ENCODE measurements at regions not wholly inside any gene's neighbourhood (a gene's known extent, or its start where the extent isn't known, plus 50 kb on each side); places are given as distances from the start of the nearest gene placed in this dataset.

DNA sequence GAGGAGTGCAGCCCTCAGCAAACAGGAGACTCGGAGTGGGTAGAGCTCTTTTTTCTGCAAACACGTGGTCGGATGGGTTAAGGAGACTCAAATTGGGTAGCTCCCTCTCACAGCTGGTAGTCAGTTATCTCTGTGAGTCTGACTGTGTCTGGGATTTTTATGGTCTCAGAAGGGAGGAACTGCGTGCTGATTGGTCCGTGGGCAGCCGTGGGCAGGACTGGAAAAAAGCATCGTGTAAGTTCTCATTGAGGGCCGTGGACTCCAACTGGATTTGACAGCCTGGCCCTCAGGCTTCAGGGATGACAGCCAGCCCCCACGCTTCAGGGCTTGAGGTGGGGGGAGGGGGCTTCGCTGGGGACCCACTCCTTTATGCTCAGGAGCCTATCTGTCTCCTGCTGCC, 463.9 kb downstream of the EPHA3 start:
- TF ChIP-seq, protein P1, sequence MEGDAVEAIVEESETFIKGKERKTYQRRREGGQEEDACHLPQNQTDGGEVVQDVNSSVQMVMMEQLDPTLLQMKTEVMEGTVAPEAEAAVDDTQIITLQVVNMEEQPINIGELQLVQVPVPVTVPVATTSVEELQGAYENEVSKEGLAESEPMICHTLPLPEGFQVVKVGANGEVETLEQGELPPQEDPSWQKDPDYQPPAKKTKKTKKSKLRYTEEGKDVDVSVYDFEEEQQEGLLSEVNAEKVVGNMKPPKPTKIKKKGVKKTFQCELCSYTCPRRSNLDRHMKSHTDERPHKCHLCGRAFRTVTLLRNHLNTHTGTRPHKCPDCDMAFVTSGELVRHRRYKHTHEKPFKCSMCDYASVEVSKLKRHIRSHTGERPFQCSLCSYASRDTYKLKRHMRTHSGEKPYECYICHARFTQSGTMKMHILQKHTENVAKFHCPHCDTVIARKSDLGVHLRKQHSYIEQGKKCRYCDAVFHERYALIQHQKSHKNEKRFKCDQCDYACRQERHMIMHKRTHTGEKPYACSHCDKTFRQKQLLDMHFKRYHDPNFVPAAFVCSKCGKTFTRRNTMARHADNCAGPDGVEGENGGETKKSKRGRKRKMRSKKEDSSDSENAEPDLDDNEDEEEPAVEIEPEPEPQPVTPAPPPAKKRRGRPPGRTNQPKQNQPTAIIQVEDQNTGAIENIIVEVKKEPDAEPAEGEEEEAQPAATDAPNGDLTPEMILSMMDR (IDR thresholded peaks at IDR 0.05; ENCODE audit: low read depth, low read length): no peak
- H3K4me1 ChIP-seq: no peaks in the 10 kb centered on the region
- no peaks in the 10 kb centered on the region for H3K9me3 ChIP-seq
- no peaks in the 10 kb centered on the region for H3K36me3 ChIP-seq
- H3K27me3 ChIP-seq: no peaks in the 10 kb centered on the region
- H3K4me3 ChIP-seq (ENCODE audit: low read depth, low read length): no peak overlapping the region
- no peak for DNase-seq

DNA sequence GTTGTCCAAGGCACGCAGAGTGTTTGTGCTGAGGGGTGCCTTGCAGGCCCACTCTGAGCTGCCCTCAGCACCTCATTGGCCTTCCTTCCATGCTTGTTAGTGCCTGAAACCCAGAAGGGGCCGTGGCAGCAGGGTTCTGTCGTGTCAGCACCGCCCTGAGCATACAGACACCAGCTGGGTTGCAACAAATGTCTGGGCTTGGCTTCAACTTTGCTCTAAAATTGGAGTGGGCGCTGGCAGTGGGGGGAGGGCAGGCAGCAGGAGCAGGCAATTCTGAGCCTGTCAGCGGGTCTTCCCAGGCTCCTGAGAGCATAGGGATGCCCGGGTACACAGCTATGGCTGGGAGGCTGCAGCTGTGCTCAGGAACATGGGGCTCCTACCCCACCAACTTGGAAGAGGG, 464.3 kb downstream of the EPHA3 start:
- no peak for DNase-seq
- Histone ChIP-seq H3K36me3 (no peaks in the 10 kb centered on the region), H3K27me3 (no peaks in the 10 kb centered on the region), H3K4me3 (ENCODE audit: low read depth, low read length) (no peak overlapping the region), H3K4me1 (no peaks in the 10 kb centered on the region), H3K9me3 (no peaks in the 10 kb centered on the region)
- TF ChIP-seq, protein P1 (IDR thresholded peaks at IDR 0.05; ENCODE audit: low read depth, low read length): no peak

DNA sequence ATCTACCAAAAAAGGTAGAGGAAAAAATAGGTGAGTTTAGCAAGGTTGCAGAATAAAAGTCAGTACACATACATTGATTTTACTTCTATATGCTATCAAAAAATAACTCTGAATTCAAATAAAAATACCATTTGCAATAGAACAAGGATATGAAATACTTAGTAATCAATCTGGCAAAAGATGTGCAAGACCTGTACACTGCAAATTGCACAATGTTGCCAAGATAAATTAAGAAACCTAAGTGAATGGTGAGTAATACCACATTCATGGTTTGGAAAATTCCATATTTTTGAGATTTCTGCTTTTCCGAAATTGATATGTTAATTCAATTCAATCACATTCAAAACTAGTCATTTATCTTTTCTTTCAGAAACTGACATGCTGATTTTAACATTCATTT, 464.8 kb downstream of the EPHA3 start:
- DNase-seq: no peak
- Histone ChIP-seq H3K4me3 (ENCODE audit: low read depth, low read length) (no peak overlapping the region), H3K36me3 (no peaks in the 10 kb centered on the region), H3K27me3 (no peaks in the 10 kb centered on the region), H3K9me3 (no peaks in the 10 kb centered on the region), H3K4me1 (no peaks in the 10 kb centered on the region)
- TF ChIP-seq, protein P1 (IDR thresholded peaks at IDR 0.05; ENCODE audit: low read depth, low read length): no peak

DNA sequence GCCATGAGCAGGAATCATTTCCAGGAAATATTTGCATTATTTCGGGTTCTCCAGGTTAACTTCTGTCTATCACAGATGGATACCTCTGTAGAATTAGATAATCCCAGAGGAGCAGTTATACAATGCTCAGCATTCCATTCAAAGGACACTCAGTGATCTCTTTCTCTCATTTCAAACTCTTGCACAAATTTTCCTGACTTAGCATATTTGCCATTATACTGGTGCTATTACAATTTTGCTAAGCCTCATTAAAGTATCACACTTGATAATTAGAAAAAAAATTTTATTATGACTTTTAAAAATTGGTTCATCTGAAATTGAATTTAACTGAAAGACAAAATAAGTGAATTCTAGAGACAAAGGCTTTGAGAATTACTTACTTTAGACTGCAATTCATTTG, 469.0 kb downstream of the EPHA3 start:
- Histone ChIP-seq H3K36me3 (no peaks in the 10 kb centered on the region), H3K9me3 (no peaks in the 10 kb centered on the region), H3K4me3 (ENCODE audit: low read depth, low read length) (no peak overlapping the region), H3K27me3 (no peaks in the 10 kb centered on the region), H3K4me1 (no peaks in the 10 kb centered on the region)
- no peak for DNase-seq
- TF ChIP-seq, protein P1 (IDR thresholded peaks at IDR 0.05; ENCODE audit: low read depth, low read length): no peak

DNA sequence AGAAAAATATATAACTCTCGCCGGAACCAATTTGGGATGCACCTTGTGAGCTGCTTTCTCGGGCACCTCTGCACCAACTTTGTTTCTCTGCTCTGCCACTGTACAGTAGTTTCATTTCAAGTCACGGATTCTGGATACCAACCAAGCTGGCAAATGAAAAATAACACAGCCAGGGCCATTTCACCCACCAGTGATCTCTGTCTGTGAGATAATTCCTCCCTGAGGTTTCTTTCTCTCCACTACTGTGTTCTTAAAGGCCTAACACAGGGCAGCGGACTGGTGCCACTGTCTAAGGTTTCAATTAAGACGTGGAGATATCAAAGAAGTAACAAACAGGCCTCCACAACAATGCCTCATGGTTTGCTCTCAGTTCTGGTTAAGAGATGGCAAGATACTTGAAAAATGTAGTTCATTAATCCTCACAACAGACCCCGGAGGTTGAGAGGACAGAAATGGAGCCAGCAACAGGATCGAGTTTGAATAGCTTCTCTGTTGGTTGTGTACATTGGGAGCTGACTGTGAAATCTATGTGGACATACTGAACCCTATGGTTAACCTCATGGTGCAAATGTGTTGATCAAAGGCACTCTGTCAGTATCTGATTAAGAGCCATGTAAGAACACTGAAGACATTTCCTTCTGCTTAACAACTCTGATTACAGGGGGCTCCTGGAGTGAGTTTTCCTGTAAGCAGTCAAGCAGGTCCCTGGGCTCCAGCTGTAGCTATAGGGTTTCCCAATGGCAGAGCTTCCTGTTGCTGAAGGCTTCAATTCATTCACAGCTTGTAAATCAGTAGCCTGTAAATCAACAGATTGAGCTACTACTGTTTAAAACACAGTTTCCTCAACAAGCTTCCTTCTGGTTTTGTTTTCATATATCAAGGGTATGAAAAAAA, 470.5 kb downstream of the EPHA3 start:
- Histone ChIP-seq H3K4me3 (ENCODE audit: low read depth, low read length) (no peak overlapping the region), H3K27me3 (no peaks in the 10 kb centered on the region), H3K4me1 (no peaks in the 10 kb centered on the region), H3K9me3 (no peaks in the 10 kb centered on the region), H3K36me3 (no peaks in the 10 kb centered on the region)
- DNase-seq: no peak
- TF ChIP-seq, protein P1 (IDR thresholded peaks at IDR 0.05; ENCODE audit: low read depth, low read length): no peak

DNA sequence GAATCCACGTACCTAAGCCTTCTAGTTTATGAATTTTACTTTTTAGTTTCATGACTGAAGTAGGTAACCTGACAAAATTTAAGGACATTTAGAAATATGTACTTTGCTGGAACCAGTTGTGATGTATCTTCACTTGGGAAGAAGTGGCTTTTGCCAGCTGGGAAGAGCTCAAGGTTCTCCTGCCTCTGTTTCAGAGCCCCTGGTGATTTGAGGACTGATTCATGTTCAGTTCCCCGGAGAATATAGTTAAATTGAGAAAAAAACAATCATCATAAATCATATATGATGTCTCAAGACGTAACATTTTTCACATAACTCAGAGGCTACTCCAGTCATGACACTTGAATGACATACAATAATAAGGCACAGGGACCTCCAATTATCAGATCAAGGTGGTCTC, 473.4 kb downstream of the EPHA3 start:
- H3K4me1 ChIP-seq: no peaks in the 10 kb centered on the region
- H3K9me3 ChIP-seq: no peaks in the 10 kb centered on the region
- TF ChIP-seq, protein P1 (IDR thresholded peaks at IDR 0.05; ENCODE audit: low read depth, low read length): no peak
- H3K4me3 ChIP-seq (ENCODE audit: low read depth, low read length): no peak overlapping the region
- no peaks in the 10 kb centered on the region for H3K27me3 ChIP-seq
- H3K36me3 ChIP-seq: no peaks in the 10 kb centered on the region
- DNase-seq: no peak
